HepG2 (cell line): ENCODE measurements at regions not wholly inside any gene's neighbourhood (a gene's known extent, or its start where the extent isn't known, plus 50 kb on each side); places are given as distances from the start of the nearest gene placed in this dataset.

Source experiments
- ATAC-seq: fragments of 200-7000 bp; cut with Tn5 transposase; 3 replicates; pipeline ENCODE4 v1.9.1; 2020; ENCODE audit warnings: mild to moderate bottlenecking, moderate library complexity
- BruUV-seq: library from RNA; stranded (reverse); fragments of 400-500 nt; replicated peaks from 2 replicates; lab custom pipeline; 2021; lab: Mats Ljungman, UMichigan
- CTCF ChIA-PET: fragments of 300-600 bp; formaldehyde crosslinking; extraction: SDS; loops from one replicate; lab custom pipeline; 2021; ENCODE audit warnings: low total read pairs, inconsistent platforms, low intra/inter-chr PET ratio; lab: Yijun Ruan, JAX
- POLR2A ChIA-PET: fragments of 350-600 bp; sonication (Branson Sonifier 250); formaldehyde crosslinking; loops from one replicate; lab custom pipeline; 2020; ENCODE audit warnings: antibody characterized with exemption, inconsistent platforms; lab: Yijun Ruan, JAX
- DNase-seq: peaks from one replicate; pipeline ENCODE4 v3.0.0-alpha.2; 2015; ENCODE audit warnings: low spot score
- FAIRE-seq: peaks from 3 replicates; lab custom pipeline; 2011; peaks lifted over from hg19 to GRCh38; lab: Jason Lieb, UNC
- H2AFZ ChIP-seq: one replicate; pipeline ENCODE4 v1.6.1; 2011; ENCODE audit warnings: low read length, inconsistent platforms
- H3K27ac ChIP-seq: fragments of 300-600 bp; 3 replicates; pipeline ENCODE4 v1.8.0; 2011; ENCODE audit warnings: mixed run types, mild to moderate bottlenecking, mixed read lengths, low read length, inconsistent platforms; ENCODE audit not compliant: insufficient read depth; ENCODE audit errors: extremely low read length
- H3K27me3 ChIP-seq, 2 experiments: fragments of 200-600 bp in 1 of 2; 2 replicates in 1 of 2; 3 replicates in 1 of 2; pipeline versions ENCODE4 v1.6.0 to v1.8.0; 2011; ENCODE audit warnings: low read length in 2 of 2, mild to moderate bottlenecking in 2 of 2, moderate library complexity in 2 of 2, inconsistent platforms in 1 of 2; ENCODE audit not compliant: insufficient read depth in 2 of 2, control insufficient read depth in 1 of 2
- H3K36me3 ChIP-seq, 2 experiments: fragments of 200-600 bp in 1 of 2; replicated peaks in 1 of 2; 2 replicates in 1 of 2; 3 replicates in 1 of 2; pipeline versions ENCODE4 v1.5.1 to v1.8.0; 2011; ENCODE audit warnings: low read length in 2 of 2, inconsistent platforms in 1 of 2; ENCODE audit not compliant: insufficient read depth in 2 of 2, control insufficient read depth in 1 of 2
- H3K4me1 ChIP-seq: 2 replicates; pipeline ENCODE4 v1.5.1; 2012; ENCODE audit warnings: low read length, inconsistent platforms; ENCODE audit not compliant: insufficient read depth
- H3K4me2 ChIP-seq: 2 replicates; pipeline ENCODE4 v1.6.0; 2011; ENCODE audit warnings: low read depth, low read length, inconsistent platforms
- H3K4me3 ChIP-seq, 3 experiments: fragments of 200-600 bp in 1 of 3; sonication (generic), shearing (Covaris generic) in 1 of 3; replicated peaks in 1 of 3; 2 replicates each; pipeline ENCODE4 v1.5.1; 2011 to 2016; ENCODE audit warnings: low read length in 3 of 3, inconsistent platforms in 2 of 3, low read depth in 2 of 3, mild to moderate bottlenecking in 2 of 3, control low read depth in 1 of 3, mixed read lengths in 1 of 3; ENCODE audit not compliant: insufficient read depth in 1 of 3
- H3K79me2 ChIP-seq: one replicate; pipeline ENCODE4 v1.6.1; 2011; ENCODE audit warnings: low read length, inconsistent platforms; ENCODE audit not compliant: insufficient read depth
- H3K9ac ChIP-seq: 2 replicates; pipeline ENCODE4 v1.6.0; 2011; ENCODE audit warnings: mild to moderate bottlenecking, low read depth, low read length, inconsistent platforms; ENCODE audit not compliant: insufficient read depth
- H3K9me3 ChIP-seq: 2 replicates; pipeline ENCODE4 v1.5.1; 2012; ENCODE audit warnings: mild to moderate bottlenecking, low read length
- H4K20me1 ChIP-seq: 2 replicates; pipeline ENCODE4 v1.6.0; 2011; ENCODE audit warnings: inconsistent platforms, mild to moderate bottlenecking, low read length, moderate library complexity; ENCODE audit not compliant: insufficient read depth
- ARID3A ChIP-seq: IDR thresholded peaks from 2 replicates; pipeline ENCODE4 v1.6.1; 2012; ENCODE audit warnings: low read depth, low read length, improper control_type of control experiment
- BCL6 ChIP-seq: IDR thresholded peaks from 2 replicates; pipeline ENCODE4 v1.6.1; 2016; ENCODE audit warnings: missing genetic modification reagents, missing compliant biosample characterization
- CBX1 ChIP-seq: IDR thresholded peaks from one replicate; pipeline ENCODE4 v1.6.1; 2016; ENCODE audit warnings: antibody characterized with exemption, low read depth
- HNRNPLL ChIP-seq: fragments of 200-400 bp; formaldehyde crosslinking; IDR thresholded peaks from 2 replicates; pipeline ENCODE4 v1.6.1; 2017; ENCODE audit warnings: mild to moderate bottlenecking, low read depth, low read length; ENCODE audit not compliant: poor library complexity, severe bottlenecking
- HNRNPUL1 ChIP-seq: fragments of 200-400 bp; formaldehyde crosslinking; IDR thresholded peaks from 2 replicates; pipeline ENCODE4 v1.6.1; 2017; ENCODE audit warnings: low read depth, mild to moderate bottlenecking, low read length, moderate library complexity
- KLF12 ChIP-seq: sonication (generic); formaldehyde crosslinking; IDR thresholded peaks from 2 replicates; pipeline ENCODE4 v1.4.0; 2020; ENCODE audit warnings: missing genetic modification reagents, borderline replicate concordance
- ZMAT3 ChIP-seq: sonication (generic); formaldehyde crosslinking; conservative IDR thresholded peaks from 2 replicates; pipeline ENCODE4 v1.7.0; 2021; ENCODE audit warnings: missing genetic modification reagents
- ZNF17 ChIP-seq: sonication (generic); formaldehyde crosslinking; IDR thresholded peaks from 2 replicates; pipeline ENCODE4 v1.5.0; 2020; ENCODE audit warnings: mild to moderate bottlenecking, missing genetic modification reagents
- ZNF24 ChIP-seq: fragments of 450-650 bp; IDR thresholded peaks from 2 replicates; pipeline ENCODE4 v1.6.1; 2017; ENCODE audit warnings: antibody characterized with exemption, mild to moderate bottlenecking
- ZNF547 ChIP-seq: sonication (generic); formaldehyde crosslinking; IDR thresholded peaks from 2 replicates; pipeline ENCODE4 v1.5.1; 2020; ENCODE audit warnings: mild to moderate bottlenecking, missing genetic modification reagents
- ZNF619 ChIP-seq: sonication (generic); formaldehyde crosslinking; IDR thresholded peaks from 2 replicates; pipeline ENCODE4 v1.4.0; 2020; ENCODE audit warnings: mild to moderate bottlenecking, missing genetic modification reagents
- ZNF674 ChIP-seq: sonication (generic); formaldehyde crosslinking; IDR thresholded peaks from 2 replicates; pipeline ENCODE4 v1.5.0; 2020; ENCODE audit warnings: low read depth, mild to moderate bottlenecking, missing genetic modification reagents
- ZNF773 ChIP-seq: sonication (generic); formaldehyde crosslinking; IDR thresholded peaks from 2 replicates; pipeline ENCODE4 v1.4.0; 2020; ENCODE audit warnings: missing genetic modification reagents, borderline replicate concordance
- WGBS: methylation state at CpG from one replicate; pipeline ENCODE4 v1.1.6; 2017; ENCODE audit warnings: low lambda C conversion rate; 5-methylcytosine and 5-hydroxymethylcytosine counted together
- in situ Hi-C: cut with HindIII; loops from 2 replicates; pipeline ENCODE4 v1.10.0; 2017; ENCODE audit warnings: low pct_unique_long_range_greater_than_20kb; ENCODE audit not compliant: extremely low pct_ligation_motif_present
- intact Hi-C: fragments of 100-400 bp; cut with micrococcal nuclease; formaldehyde crosslinking; loops from one replicate; pipeline ENCODE4 v1.10.0; 2022; ENCODE audit not compliant: unreplicated experiment

DNA sequence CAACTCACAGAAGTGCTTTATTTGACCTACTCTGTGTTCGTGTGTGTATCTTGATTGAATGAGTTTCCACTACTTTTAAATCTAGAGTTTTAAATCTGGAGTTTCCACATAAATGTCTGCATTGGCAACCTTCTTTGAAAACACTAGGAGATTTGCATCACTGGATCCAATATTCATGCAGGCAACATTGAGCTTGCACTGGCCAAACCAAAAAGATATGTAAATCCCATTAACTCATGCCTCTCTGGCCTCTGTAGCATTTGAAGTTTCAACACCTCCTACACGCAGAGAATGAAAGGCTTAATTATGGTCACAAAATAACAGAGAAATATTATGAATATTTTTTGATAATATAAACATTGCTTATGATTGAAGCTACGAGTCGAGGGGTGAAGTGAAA is 178.6 kb downstream of the DUSP6 start:
- no peak for TF ChIP-seq ZNF547 (CRISPR knock-in tag)
- no peak for TF ChIP-seq ZNF619 (CRISPR knock-in tag)
- no peak for TF ChIP-seq ARID3A
- no peak for TF ChIP-seq HNRNPUL1
- TF ChIP-seq ZMAT3 (CRISPR knock-in tag): no peak
- no peak for TF ChIP-seq HNRNPLL
- no peak for TF ChIP-seq KLF12 (CRISPR knock-in tag)
- TF ChIP-seq BCL6: no peak
- TF ChIP-seq CBX1: no peak
- TF ChIP-seq ZNF24: no peak
- no peak for TF ChIP-seq ZNF674 (CRISPR knock-in tag)
- no peak for TF ChIP-seq ZNF17
- TF ChIP-seq ZNF773 (CRISPR knock-in tag): no peak
- ChIA-PET CTCF (no interaction called here), POLR2A (no interaction called here)
- H3K4me2 ChIP-seq: no peak overlapping the region
- no peaks in the 10 kb centered on the region for H3K36me3 ChIP-seq
- H3K9me3 ChIP-seq: no peaks in the 10 kb centered on the region
- in situ Hi-C loops (no loop called here), intact Hi-C loops (no loop called here)
- no TSS peak for BruUV-seq
- H3K4me3 ChIP-seq: no peak overlapping the region
- no peak overlapping the region for H2AFZ ChIP-seq
- FAIRE-seq (no peak), DNase-seq (no peak), ATAC-seq (no peak)
- no peaks in the 10 kb centered on the region for H3K27me3 ChIP-seq
- H3K79me2 ChIP-seq: no peaks in the 10 kb centered on the region
- no peak overlapping the region for H3K27ac ChIP-seq
- no peaks in the 10 kb centered on the region for H4K20me1 ChIP-seq
- H3K4me1 ChIP-seq: no peaks in the 10 kb centered on the region
- H3K9ac ChIP-seq: no peak overlapping the region
- 2% methylated on average over 4 of the region's 4 CpGs for WGBS
